Keratinocyte (primary cell): ENCODE measurements at regions not wholly inside any gene's neighbourhood (a gene's known extent, or its start where the extent isn't known, plus 50 kb on each side); places are given as distances from the start of the nearest gene placed in this dataset.
"Not testable (repeated sequence)": the region's sequence is repeated elsewhere in the genome, so short reads cannot be mapped to it uniquely, and the experiment has no call there.

Source experiments
- DNase-seq: peaks from one replicate; pipeline ENCODE4 v3.0.0-alpha.2; 2011; ENCODE audit warnings: low read depth, missing footprints, low spot score
- FAIRE-seq: peaks from 2 replicates; lab custom pipeline; 2011; peaks lifted over from hg19 to GRCh38; lab: Jason Lieb, UNC
- H2AFZ ChIP-seq: 2 replicates; pipeline ENCODE4 v1.6.0; 2012; ENCODE audit warnings: low read length, control low read depth, inconsistent platforms; ENCODE audit not compliant: control insufficient read depth
- H3K27ac ChIP-seq: 2 replicates; pipeline ENCODE4 v1.5.1; 2011; ENCODE audit warnings: low read length; ENCODE audit not compliant: control insufficient read depth, insufficient read depth
- H3K27me3 ChIP-seq: 3 replicates; pipeline ENCODE4 v1.6.0; 2011; ENCODE audit warnings: low read length; ENCODE audit not compliant: control insufficient read depth, insufficient read depth; ENCODE audit errors: extremely low read depth
- H3K36me3 ChIP-seq, 2 experiments: 2 replicates in 1 of 2; 3 replicates in 1 of 2; pipeline ENCODE4 v1.5.1; 2011; ENCODE audit warnings: low read length in 2 of 2, mild to moderate bottlenecking in 1 of 2; ENCODE audit not compliant: control insufficient read depth in 2 of 2, insufficient read depth in 2 of 2; ENCODE audit errors: extremely low read depth in 1 of 2
- H3K4me1 ChIP-seq: 3 replicates; pipeline ENCODE4 v1.5.1; 2011; ENCODE audit warnings: low read length; ENCODE audit not compliant: control insufficient read depth, insufficient read depth; ENCODE audit errors: extremely low read depth
- H3K4me2 ChIP-seq: 3 replicates; pipeline ENCODE4 v1.6.0; 2011; ENCODE audit warnings: low read depth, low read length; ENCODE audit not compliant: control insufficient read depth, insufficient read depth; ENCODE audit errors: extremely low read depth
- H3K4me3 ChIP-seq, 3 experiments: fragments of 200-600 bp in 1 of 3; sonication (generic) in 1 of 3; 2 replicates in 2 of 3; 3 replicates in 1 of 3; pipeline ENCODE4 v1.5.1; 2011 to 2016; ENCODE audit warnings: low read length in 3 of 3, mild to moderate bottlenecking in 3 of 3, control low read depth in 2 of 3, inconsistent platforms in 1 of 3, low read depth in 1 of 3, mixed read lengths in 1 of 3, mixed run types in 1 of 3, moderate library complexity in 1 of 3; ENCODE audit not compliant: control insufficient read depth in 2 of 3, insufficient read depth in 2 of 3; ENCODE audit errors: extremely low read depth in 1 of 3
- H3K79me2 ChIP-seq: 2 replicates; pipeline ENCODE4 v1.6.0; 2012; ENCODE audit warnings: low read length; ENCODE audit not compliant: control insufficient read depth, insufficient read depth
- H3K9ac ChIP-seq: 3 replicates; pipeline ENCODE4 v1.6.0; 2011; ENCODE audit warnings: low read length; ENCODE audit not compliant: control insufficient read depth, insufficient read depth; ENCODE audit errors: extremely low read depth
- H3K9me1 ChIP-seq: 3 replicates; pipeline ENCODE4 v1.6.0; 2011; ENCODE audit warnings: low read length; ENCODE audit not compliant: control insufficient read depth, insufficient read depth; ENCODE audit errors: extremely low read depth
- H3K9me3 ChIP-seq: 2 replicates; pipeline ENCODE4 v1.5.1; 2012; ENCODE audit warnings: low read depth, low read length; ENCODE audit not compliant: control insufficient read depth
- H4K20me1 ChIP-seq: 3 replicates; pipeline ENCODE4 v1.6.0; 2011; ENCODE audit warnings: low read length; ENCODE audit not compliant: control insufficient read depth, insufficient read depth; ENCODE audit errors: extremely low read depth
- CTCF ChIP-seq, 3 experiments: IDR thresholded peaks in 1 of 3; conservative IDR thresholded peaks in 1 of 3; optimal IDR thresholded peaks in 1 of 3; 2 replicates in 2 of 3; 3 replicates in 1 of 3; pipeline versions ENCODE3 to v1.5.1; 2011; ENCODE audit warnings: low read length in 3 of 3, mild to moderate bottlenecking in 3 of 3, moderate library complexity in 2 of 3, control low read depth in 1 of 3, inconsistent platforms in 1 of 3; ENCODE audit not compliant: insufficient read depth in 2 of 3; ENCODE audit errors: extremely low read depth in 1 of 3
- EZH2 ChIP-seq: IDR thresholded peaks from one replicate; pipeline ENCODE4 v1.6.1; 2012; ENCODE audit warnings: inconsistent platforms, mild to moderate bottlenecking, low read length, moderate library complexity
- dilution Hi-C: fragments of 300-500 bp; cut with MboI; formaldehyde crosslinking; loops from one replicate; pipeline ENCODE4 v1.7.0; 2020; ENCODE audit warnings: low sequenced_read_pairs; ENCODE audit not compliant: extremely low pct_ligation_motif_present

- no peaks in the 10 kb centered on the region for H4K20me1 ChIP-seq
- H2AFZ ChIP-seq: no peak overlapping the region
- FAIRE-seq: no peak
- no peaks in the 10 kb centered on the region for H3K27me3 ChIP-seq
- H3K27ac ChIP-seq: no peak overlapping the region
- no peaks in the 10 kb centered on the region for H3K9me3 ChIP-seq
- H3K4me1 ChIP-seq: no peaks in the 10 kb centered on the region
- H3K9ac ChIP-seq: no peak overlapping the region
- no peak overlapping the region for H3K4me2 ChIP-seq
- H3K4me3 ChIP-seq: no peak overlapping the region
- H3K9me1 ChIP-seq: no peaks in the 10 kb centered on the region
- no peaks in the 10 kb centered on the region for H3K79me2 ChIP-seq
- no peaks in the 10 kb centered on the region for H3K36me3 ChIP-seq
- TF ChIP-seq CTCF (optimal IDR thresholded peaks at IDR 0.05 in 1 of 3, IDR thresholded peaks at IDR 0.05 in 1 of 3, conservative IDR thresholded peaks at IDR 0.05 in 1 of 3; ENCODE audit: extremely low read depth in 1 of 3, insufficient read depth in 2 of 3, low read length in 3 of 3) (peak in 2 of 3 experiments; percentile 51 to 52), EZH2 (no peak)
- DNase-seq: no peak
- dilution Hi-C loops: no loop called here
Measured at GRCh38 chr12:115866909-115867525, 410.5 kb downstream of the MED13L start.

- H3K36me3 ChIP-seq, H3K27ac ChIP-seq, FAIRE-seq, H3K9me1 ChIP-seq, H3K4me2 ChIP-seq, H3K9me3 ChIP-seq, H4K20me1 ChIP-seq, H3K4me1 ChIP-seq, H3K9ac ChIP-seq, DNase-seq, H2AFZ ChIP-seq, H3K79me2 ChIP-seq, H3K4me3 ChIP-seq, dilution Hi-C loops, H3K27me3 ChIP-seq: not testable (repeated sequence)
Measured at GRCh38 chr12:115866281-115866680, 411.2 kb downstream of the MED13L start.

GRCh38 chr12:115864396-115864795 is 413.1 kb downstream of the MED13L start:
- DNase-seq: no peak
- Histone ChIP-seq H3K9ac (no peak overlapping the region), H3K36me3 (no peaks in the 10 kb centered on the region), H3K27ac (no peak overlapping the region), H3K4me3 (no peak overlapping the region), H3K27me3 (no peaks in the 10 kb centered on the region), H3K4me1 (no peaks in the 10 kb centered on the region), H3K9me3 (no peaks in the 10 kb centered on the region), H4K20me1 (no peaks in the 10 kb centered on the region), H3K9me1 (no peaks in the 10 kb centered on the region), H3K4me2 (no peak overlapping the region), H3K79me2 (no peaks in the 10 kb centered on the region), H2AFZ (no peak overlapping the region)
- dilution Hi-C loops: no loop called here
- no peak for FAIRE-seq
- no peak for TF ChIP-seq CTCF (optimal IDR thresholded peaks at IDR 0.05 in 1 of 3, IDR thresholded peaks at IDR 0.05 in 1 of 3, conservative IDR thresholded peaks at IDR 0.05 in 1 of 3; ENCODE audit: extremely low read depth in 1 of 3, insufficient read depth in 2 of 3, low read length in 3 of 3)
- no peak for TF ChIP-seq EZH2
